HCT116 (cell line): ENCODE measurements at regions not wholly inside any gene's neighbourhood (a gene's known extent, or its start where the extent isn't known, plus 50 kb on each side); places are given as distances from the start of the nearest gene placed in this dataset.

Experiments used
- ATAC-seq: fragments of 200-7000 bp; cut with Tn5 transposase; 2 replicates; pipeline ENCODE4 v1.9.1; 2020; ENCODE audit warnings: mild to moderate bottlenecking, moderate library complexity
- BruUV-seq: library from RNA; stranded (reverse); fragments of 400-500 nt; replicated peaks from 2 replicates; lab custom pipeline; 2021; lab: Mats Ljungman, UMichigan
- CTCF ChIA-PET: fragments of 300-600 bp; sonication (Branson Sonifier 250); formaldehyde crosslinking; loops from one replicate; lab custom pipeline; 2021; ENCODE audit warnings: antibody characterized with exemption; lab: Charles Lee
- POLR2A ChIA-PET: fragments of 300-600, 350-600 bp; sonication (Branson Sonifier 250); formaldehyde crosslinking; loops from one replicate; lab custom pipeline; 2021; ENCODE audit warnings: antibody characterized with exemption; lab: Charles Lee
- RAD21 ChIA-PET, 2 experiments: fragments of 300-600 bp; sonication (Branson Sonifier 250); formaldehyde crosslinking; loops; one replicate each; lab custom pipeline; 2023; ENCODE audit warnings: low total read pairs in 2 of 2; ENCODE audit not compliant: uncharacterized antibody in 2 of 2, unreplicated experiment in 2 of 2, low non-redundant PET in 1 of 2; lab: Charles Lee
- DNase-seq: peaks from one replicate; pipeline ENCODE4 v3.0.0-alpha.2; 2010; ENCODE audit warnings: low read depth, low spot score
- H2AFZ ChIP-seq: fragments of 200-600 bp; shearing (Covaris generic), sonication (generic); 2 replicates; pipeline ENCODE4 v1.6.1; 2017; ENCODE audit warnings: low read depth, mixed run types, mixed read lengths, antibody characterized with exemption, low read length; ENCODE audit not compliant: poor library complexity, severe bottlenecking
- H3K27ac ChIP-seq: 2 replicates; pipeline ENCODE4 v1.5.1; 2012; ENCODE audit warnings: low read depth, low read length
- H3K27me3 ChIP-seq: fragments of 200-600 bp; sonication (generic); 2 replicates; pipeline ENCODE4 v1.6.1; 2016; ENCODE audit warnings: mixed run types, low read length, mixed read lengths; ENCODE audit not compliant: insufficient read depth
- H3K36me3 ChIP-seq, 2 experiments: fragments of 200-500 bp in 1 of 2; fragments of 200-600 bp in 1 of 2; sonication (Bioruptor generic) in 1 of 2; sonication (generic) in 1 of 2; 2 replicates each; pipeline versions ENCODE4 v1.5.1 to v1.6.1; 2014 to 2016; ENCODE audit warnings: low read length in 2 of 2, inconsistent platforms in 1 of 2, mixed read lengths in 1 of 2, mixed run types in 1 of 2; ENCODE audit not compliant: insufficient read depth in 2 of 2, control insufficient read depth in 1 of 2
- H3K4me1 ChIP-seq, 2 experiments: fragments of 200-600 bp in 1 of 2; sonication (generic) in 1 of 2; 2 replicates each; pipeline versions ENCODE4 v1.5.1 to v1.6.1; 2012 to 2017; ENCODE audit warnings: low read length in 2 of 2, inconsistent platforms in 1 of 2, mild to moderate bottlenecking in 1 of 2, mixed read lengths in 1 of 2, mixed run types in 1 of 2, moderate library complexity in 1 of 2; ENCODE audit not compliant: insufficient read depth in 2 of 2, control insufficient read depth in 1 of 2
- H3K4me2 ChIP-seq: fragments of 200-600 bp; sonication (generic); 2 replicates; pipeline ENCODE4 v1.6.1; 2017; ENCODE audit warnings: mixed run types, low read length, mixed read lengths
- H3K4me3 ChIP-seq, 2 experiments: fragments of 200-600 bp in 1 of 2; sonication (generic) in 1 of 2; replicated peaks in 1 of 2; 2 replicates each; pipeline ENCODE4 v1.5.1; 2011 to 2016; ENCODE audit warnings: low read length in 2 of 2, control low read depth in 1 of 2, low read depth in 1 of 2, mild to moderate bottlenecking in 1 of 2, mixed read lengths in 1 of 2, mixed run types in 1 of 2
- H3K79me2 ChIP-seq: fragments of 200-600 bp; sonication (generic); 2 replicates; pipeline ENCODE4 v1.6.1; 2017; ENCODE audit warnings: mild to moderate bottlenecking, mixed run types, low read length, moderate library complexity, mixed read lengths; ENCODE audit not compliant: insufficient read depth
- H3K9ac ChIP-seq: fragments of 200-600 bp; sonication (generic); 2 replicates; pipeline ENCODE4 v1.6.1; 2016; ENCODE audit warnings: low read length, mixed read lengths
- H3K9me2 ChIP-seq: fragments of 200-600 bp; sonication (generic), shearing (Covaris generic); 2 replicates; pipeline ENCODE4 v1.6.1; 2017; ENCODE audit warnings: mixed run types, mild to moderate bottlenecking, moderate library complexity; ENCODE audit not compliant: insufficient read depth
- H3K9me3 ChIP-seq, 2 experiments: fragments of 200-500 bp in 1 of 2; fragments of 200-600 bp in 1 of 2; sonication (Bioruptor generic) in 1 of 2; sonication (generic) in 1 of 2; 2 replicates each; pipeline ENCODE4 v1.6.1; 2014 to 2017; ENCODE audit warnings: low read length in 2 of 2, mixed read lengths in 2 of 2, inconsistent platforms in 1 of 2, low read depth in 1 of 2, mild to moderate bottlenecking in 1 of 2, mixed run types in 1 of 2, moderate library complexity in 1 of 2; ENCODE audit not compliant: control insufficient read depth in 1 of 2, insufficient read depth in 1 of 2
- H4K20me1 ChIP-seq: fragments of 200-600 bp; sonication (generic), shearing (Covaris generic); 2 replicates; pipeline ENCODE4 v1.6.1; 2017; ENCODE audit warnings: mixed run types, mild to moderate bottlenecking, moderate library complexity; ENCODE audit not compliant: insufficient read depth
- ATF3 ChIP-seq: IDR thresholded peaks from 2 replicates; pipeline ENCODE4 v1.6.1; 2012
- CBX3 ChIP-seq: IDR thresholded peaks from 2 replicates; pipeline ENCODE4 v1.6.1; 2012; ENCODE audit warnings: low read depth
- CTCF ChIP-seq, 3 experiments: fragments of 200-600 bp in 1 of 3; sonication (generic) in 1 of 3; IDR thresholded peaks in 2 of 3; conservative IDR thresholded peaks in 1 of 3; 2 replicates each; pipeline ENCODE4 v1.5.1; 2012 to 2017; ENCODE audit warnings: low read depth in 2 of 3, low read length in 2 of 3, antibody characterized with exemption in 1 of 3, borderline replicate concordance in 1 of 3, control low read depth in 1 of 3, mild to moderate bottlenecking in 1 of 3, mixed read lengths in 1 of 3, mixed run types in 1 of 3, moderate library complexity in 1 of 3; ENCODE audit not compliant: insufficient read depth in 1 of 3
- EGR1 ChIP-seq: IDR thresholded peaks from 2 replicates; pipeline ENCODE4 v1.6.1; 2012; ENCODE audit warnings: low read depth
- ELF1 ChIP-seq: IDR thresholded peaks from 2 replicates; pipeline ENCODE4 v1.6.1; 2012; ENCODE audit warnings: low read depth, borderline replicate concordance
- EZH2 ChIP-seq: fragments of 200-600 bp; sonication (generic); IDR thresholded peaks from 2 replicates; pipeline ENCODE4 v1.6.1; 2017; ENCODE audit warnings: antibody characterized with exemption, mixed run types
- FOSL1 ChIP-seq: IDR thresholded peaks from 2 replicates; pipeline ENCODE4 v1.6.1; 2012; ENCODE audit warnings: low read depth
- REST ChIP-seq: IDR thresholded peaks from 2 replicates; pipeline ENCODE4 v1.6.1; 2012; ENCODE audit warnings: low read depth
- SIN3A ChIP-seq: IDR thresholded peaks from 2 replicates; pipeline ENCODE4 v1.6.1; 2012; ENCODE audit warnings: low read depth
- SP1 ChIP-seq: IDR thresholded peaks from 2 replicates; pipeline ENCODE4 v1.6.1; 2012; ENCODE audit warnings: low read depth
- SRF ChIP-seq: IDR thresholded peaks from 2 replicates; pipeline ENCODE4 v1.6.1; 2012; ENCODE audit warnings: low read depth
- TCF7L2 ChIP-seq: IDR thresholded peaks from 2 replicates; pipeline ENCODE4 v1.7.0; 2011; ENCODE audit warnings: borderline replicate concordance, inconsistent platforms; ENCODE audit not compliant: insufficient read depth, insufficient read length; ENCODE audit errors: extremely low read depth
- ZBTB33 ChIP-seq: IDR thresholded peaks from 2 replicates; pipeline ENCODE4 v1.6.1; 2011; ENCODE audit warnings: mild to moderate bottlenecking, low read length, moderate library complexity; ENCODE audit not compliant: insufficient replicate concordance; ENCODE audit errors: extremely low read depth
- ZFX ChIP-seq: fragments of 450-650 bp; IDR thresholded peaks from 2 replicates; pipeline ENCODE4 v1.6.1; 2017
- ZNF274 ChIP-seq: fragments of 200-500 bp; sonication (Bioruptor generic); IDR thresholded peaks from 2 replicates; pipeline ENCODE4 v1.6.1; 2014; ENCODE audit warnings: mild to moderate bottlenecking, low read depth, low read length, inconsistent platforms
- intact Hi-C: fragments of 100-400 bp; cut with micrococcal nuclease; formaldehyde crosslinking; loops from 2 replicates; pipeline ENCODE4 v1.10.0; 2022

GRCh38 chr18:77343846-77344510, 94.3 kb downstream of the GALR1 start:
- RAD21 ChIA-PET: no interaction called here
- DNase-seq: no peak
- CTCF ChIA-PET: no interaction called here
- Histone ChIP-seq H3K9ac (no peak overlapping the region), H3K4me3 (no peak overlapping the region), H2AFZ (no peak overlapping the region), H3K9me3 (no peaks in the 10 kb centered on the region), H3K79me2 (no peaks in the 10 kb centered on the region), H3K4me2 (no peak overlapping the region), H3K27ac (no peak overlapping the region), H3K4me1 (no peaks in the 10 kb centered on the region), H3K36me3 (no peaks in the 10 kb centered on the region), H4K20me1 (no peaks in the 10 kb centered on the region), H3K27me3 (no peaks in the 10 kb centered on the region), H3K9me2 (no peaks in the 10 kb centered on the region)
- TF ChIP-seq CBX3 (no peak), SIN3A (no peak), REST (no peak), CTCF (IDR thresholded peaks at IDR 0.05 in 2 of 3, conservative IDR thresholded peaks at IDR 0.05 in 1 of 3; ENCODE audit: borderline replicate concordance in 1 of 3, insufficient read depth in 1 of 3, low read depth in 2 of 3, low read length in 2 of 3) (no peak), EGR1 (no peak), EZH2 (no peak), FOSL1 (no peak), SRF (no peak), ELF1 (no peak), SP1 (no peak), ZBTB33 (no peak), ATF3 (no peak), TCF7L2 (no peak), ZNF274 (no peak), ZFX (no peak)
- no peak for ATAC-seq
- intact Hi-C loops: no loop called here
- POLR2A ChIA-PET: no interaction called here
- no TSS peak for BruUV-seq
